ENCODE measurements at regions not wholly inside any gene's neighbourhood (a gene's known extent, or its start where the extent isn't known, plus 50 kb on each side); places are given as distances from the start of the nearest gene placed in this dataset.

- dilution Hi-C loops (cut with MboI; ENCODE audit: extremely low pct_ligation_motif_present, low sequenced_read_pairs), result no loop called here
- Histone ChIP-seq H3K4me1 (ENCODE audit: control insufficient read depth, extremely low read depth, insufficient read depth, low read length) (peaks cover 20% of the 10 kb centered on the region), H3K27me3 (ENCODE audit: control insufficient read depth, extremely low read depth, insufficient read depth, low read length) (peaks cover 77% of the 10 kb centered on the region), H3K4me3 (ENCODE audit: control insufficient read depth in 2 of 3, extremely low read depth in 1 of 3, insufficient read depth in 2 of 3, low read depth in 1 of 3, low read length in 3 of 3) (peak overlapping the region in 1 of 3 experiments; percentile 49), H3K79me2 (ENCODE audit: control insufficient read depth, insufficient read depth, low read length) (no peaks in the 10 kb centered on the region), H3K9me1 (ENCODE audit: control insufficient read depth, extremely low read depth, insufficient read depth, low read length) (no peaks in the 10 kb centered on the region), H3K9ac (ENCODE audit: control insufficient read depth, extremely low read depth, insufficient read depth, low read length) (no peak overlapping the region), H3K9me3 (ENCODE audit: control insufficient read depth, low read depth, low read length) (no peaks in the 10 kb centered on the region), H3K36me3 (ENCODE audit: control insufficient read depth in 2 of 2, extremely low read depth in 1 of 2, insufficient read depth in 2 of 2, low read length in 2 of 2) (no peaks in the 10 kb centered on the region), H3K27ac (ENCODE audit: control insufficient read depth, insufficient read depth, low read length) (no peak overlapping the region), H4K20me1 (ENCODE audit: control insufficient read depth, extremely low read depth, insufficient read depth, low read length) (peaks cover 3% of the 10 kb centered on the region), H3K4me2 (ENCODE audit: control insufficient read depth, extremely low read depth, insufficient read depth, low read depth, low read length) (peak overlapping the region; percentile 51), H2AFZ (ENCODE audit: control insufficient read depth, low read length) (no peak overlapping the region)
- TF ChIP-seq CTCF (optimal IDR thresholded peaks at IDR 0.05 in 1 of 3, IDR thresholded peaks at IDR 0.05 in 1 of 3, conservative IDR thresholded peaks at IDR 0.05 in 1 of 3; ENCODE audit: extremely low read depth in 1 of 3, insufficient read depth in 2 of 3, low read length in 3 of 3), result no peak
- peak; percentile 98 for TF ChIP-seq EZH2 (IDR thresholded peaks at IDR 0.05; ENCODE audit: low read length)
- FAIRE-seq (no peak), DNase-seq (ENCODE audit: low read depth, low spot score) (no peak)
Observed at GRCh38 chr7:155373359-155374273, 75.9 kb downstream of the INSIG1 start.

- H3K27ac ChIP-seq (ENCODE audit: control insufficient read depth, insufficient read depth, low read length), result no peak overlapping the region
- H2AFZ ChIP-seq (ENCODE audit: control insufficient read depth, low read length), result no peak overlapping the region
- H3K9me3 ChIP-seq (ENCODE audit: control insufficient read depth, low read depth, low read length), result no peaks in the 10 kb centered on the region
- TF ChIP-seq EZH2 (IDR thresholded peaks at IDR 0.05; ENCODE audit: low read length) (peak; percentile 95), CTCF (optimal IDR thresholded peaks at IDR 0.05 in 1 of 3, IDR thresholded peaks at IDR 0.05 in 1 of 3, conservative IDR thresholded peaks at IDR 0.05 in 1 of 3; ENCODE audit: extremely low read depth in 1 of 3, insufficient read depth in 2 of 3, low read length in 3 of 3) (no peak)
- no peak for FAIRE-seq
- peaks cover 87% of the 10 kb centered on the region for H3K27me3 ChIP-seq (ENCODE audit: control insufficient read depth, extremely low read depth, insufficient read depth, low read length)
- peaks cover 20% of the 10 kb centered on the region for H3K4me1 ChIP-seq (ENCODE audit: control insufficient read depth, extremely low read depth, insufficient read depth, low read length)
- H3K4me2 ChIP-seq (ENCODE audit: control insufficient read depth, extremely low read depth, insufficient read depth, low read depth, low read length), result peak overlapping the region; percentile 51
- dilution Hi-C loops (cut with MboI; ENCODE audit: extremely low pct_ligation_motif_present, low sequenced_read_pairs), result no loop called here
- no peak overlapping the region for H3K9ac ChIP-seq (ENCODE audit: control insufficient read depth, extremely low read depth, insufficient read depth, low read length)
- H3K4me3 ChIP-seq (ENCODE audit: control insufficient read depth in 2 of 3, extremely low read depth in 1 of 3, insufficient read depth in 2 of 3, low read depth in 1 of 3, low read length in 3 of 3), result peak overlapping the region in 1 of 3 experiments; percentile 7
- H3K36me3 ChIP-seq (ENCODE audit: control insufficient read depth in 2 of 2, extremely low read depth in 1 of 2, insufficient read depth in 2 of 2, low read length in 2 of 2), result no peaks in the 10 kb centered on the region
- H3K79me2 ChIP-seq (ENCODE audit: control insufficient read depth, insufficient read depth, low read length), result no peaks in the 10 kb centered on the region
- H4K20me1 ChIP-seq (ENCODE audit: control insufficient read depth, extremely low read depth, insufficient read depth, low read length), result peaks cover 3% of the 10 kb centered on the region
- H3K9me1 ChIP-seq (ENCODE audit: control insufficient read depth, extremely low read depth, insufficient read depth, low read length), result no peaks in the 10 kb centered on the region
- DNase-seq (ENCODE audit: low read depth, low spot score), result no peak
Observed at GRCh38 chr7:155374276-155375252, 76.9 kb downstream of the INSIG1 start.
